CD4-positive, alpha-beta T cell treated with Interleukin-15 for 1 hour (primary cell): ENCODE measurements at regions not wholly inside any gene's neighbourhood (a gene's known extent, or its start where the extent isn't known, plus 50 kb on each side); places are given as distances from the start of the nearest gene placed in this dataset.
A peak's percentile ranks its signal among the peaks of the same experiment; 100 is the strongest.
"Not testable (repeated sequence)": the region's sequence is repeated elsewhere in the genome, so short reads cannot be mapped to it uniquely, and the experiment has no call there.

ENCODE experiments used
- DNase-seq: peaks from one replicate; pipeline ENCODE4 v3.0.0-alpha.2; 2020

GRCh38 chr9:7615344-7615743 is 184.2 kb downstream of the DMAC1 start:
- DNase-seq, result no peak

DNA sequence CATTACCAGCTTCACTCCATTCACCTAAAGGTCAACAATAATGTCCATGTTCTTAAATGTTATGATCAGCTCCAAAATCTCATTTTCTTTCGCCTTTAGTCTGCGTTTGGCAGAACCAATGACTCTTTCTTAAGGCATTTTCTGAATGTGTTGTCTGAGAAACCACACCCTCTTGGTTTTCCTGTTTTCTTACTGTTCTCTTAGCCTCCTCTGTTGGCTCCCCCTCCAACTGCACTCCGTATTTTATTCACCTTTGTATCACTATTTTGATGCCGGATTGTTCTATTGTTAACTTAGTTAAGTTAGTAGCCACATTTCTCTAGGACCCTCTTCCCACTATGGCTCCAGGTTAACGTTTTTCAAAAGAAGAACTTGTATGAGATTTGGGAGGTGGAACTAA is 185.6 kb downstream of the DMAC1 start:
- DNase-seq, result no peak

GRCh38 chr9:7608261-7608660 is 191.3 kb downstream of the DMAC1 start:
- DNase-seq, result no peak

GRCh38 chr9:7607421-7607820 is 192.2 kb downstream of the DMAC1 start:
- no peak for DNase-seq

DNA sequence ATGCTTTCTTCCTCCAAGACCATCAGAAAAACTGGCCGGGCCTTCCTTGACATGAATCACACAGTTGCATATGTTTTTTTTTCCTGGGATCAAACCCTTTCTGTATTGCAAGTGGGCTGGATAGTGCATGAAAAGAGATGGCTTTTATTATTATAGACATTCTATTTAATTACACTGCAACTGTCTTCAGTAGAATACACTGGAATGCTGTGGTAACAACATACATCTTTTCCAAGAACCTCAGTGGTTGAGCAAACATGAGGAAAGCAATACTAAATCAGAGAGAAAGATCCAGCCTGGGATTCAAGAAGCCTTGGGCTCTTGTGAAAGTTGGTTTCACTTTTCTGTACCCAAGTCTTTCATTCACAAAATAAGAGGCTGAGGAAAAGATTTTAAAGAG is 193.0 kb downstream of the DMAC1 start:
- DNase-seq, result no peak

GRCh38 chr9:7601739-7602138 is 197.8 kb downstream of the DMAC1 start:
- DNase-seq, result no peak

DNA sequence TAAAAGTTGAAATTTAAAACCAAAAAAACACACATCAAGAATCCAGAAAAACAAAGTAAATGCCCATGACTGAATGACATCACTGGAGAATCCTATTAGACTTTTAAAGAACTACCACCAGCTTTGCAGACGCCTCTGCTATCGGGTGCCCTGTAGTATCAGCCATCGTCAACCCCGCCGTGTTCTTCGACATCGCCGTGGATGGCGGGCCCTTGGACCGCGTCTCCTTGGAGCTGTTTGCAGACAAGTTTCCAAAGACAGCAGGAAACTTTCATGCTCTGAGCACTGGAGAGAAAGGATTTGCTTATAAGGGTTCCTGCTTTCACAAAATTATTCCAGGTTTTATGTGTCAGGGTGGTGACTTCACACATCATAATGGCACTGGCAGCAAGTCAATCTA is 201.9 kb downstream of the DMAC1 start:
- DNase-seq, result no peak

- no peak for DNase-seq
Measured at GRCh38 chr9:7592321-7593316, 207.0 kb downstream of the DMAC1 start.

- no peak for DNase-seq
Measured at GRCh38 chr9:7591501-7591900, 208.1 kb downstream of the DMAC1 start.

GRCh38 chr9:7580568-7580967 is 219.0 kb downstream of the DMAC1 start:
- DNase-seq, result no peak

- no peak for DNase-seq
Measured at GRCh38 chr9:7579351-7579750, 220.2 kb downstream of the DMAC1 start.

DNA sequence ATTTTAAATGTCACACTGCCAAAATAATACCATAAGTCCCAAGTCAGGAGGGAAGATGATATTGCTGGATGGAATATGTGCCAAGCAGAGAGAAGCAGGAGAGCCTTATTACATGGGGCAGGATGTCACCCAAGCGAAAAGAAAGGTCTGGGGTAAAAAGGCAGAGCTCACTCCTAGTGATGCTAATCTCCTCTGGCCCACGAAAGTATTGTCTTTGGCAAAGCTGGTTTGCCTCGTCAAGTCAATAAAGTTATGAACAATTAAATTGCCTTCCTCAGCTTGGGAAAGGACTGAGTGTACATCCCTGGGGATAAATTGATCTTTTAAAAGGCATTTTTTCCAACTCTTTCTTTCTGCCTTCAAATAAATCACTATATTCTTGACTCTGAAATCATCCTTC is 220.6 kb downstream of the DMAC1 start:
- no peak for DNase-seq

DNA sequence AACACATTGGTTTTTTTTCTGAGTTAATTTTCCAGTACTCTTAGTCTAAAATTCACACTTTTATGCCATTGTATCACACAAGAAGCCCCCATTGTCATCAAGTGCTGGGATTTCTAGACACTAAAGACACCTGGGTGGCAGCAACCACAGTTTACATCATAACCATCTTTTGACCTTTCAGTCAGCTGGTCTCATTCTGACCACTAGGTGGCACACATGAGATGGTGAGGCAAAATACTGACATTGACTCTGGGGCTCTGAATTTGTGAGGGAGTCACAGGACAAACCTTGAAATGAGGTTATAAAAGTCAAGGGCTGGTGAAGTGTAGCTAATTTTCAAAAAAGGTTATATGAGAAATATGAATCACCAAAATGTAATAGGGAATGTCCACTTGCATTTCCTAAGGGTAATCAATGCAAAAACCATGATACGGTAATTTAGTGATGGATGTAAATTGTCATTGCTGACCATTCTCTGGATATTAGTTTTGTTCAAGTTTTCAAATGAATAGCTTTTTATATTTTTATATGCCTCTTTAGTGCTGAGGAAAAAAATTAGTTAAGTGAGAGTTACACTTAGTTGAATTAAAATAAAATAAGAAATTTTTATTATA is 229.4 kb downstream of the DMAC1 start:
- peak; percentile 49 for DNase-seq

DNA sequence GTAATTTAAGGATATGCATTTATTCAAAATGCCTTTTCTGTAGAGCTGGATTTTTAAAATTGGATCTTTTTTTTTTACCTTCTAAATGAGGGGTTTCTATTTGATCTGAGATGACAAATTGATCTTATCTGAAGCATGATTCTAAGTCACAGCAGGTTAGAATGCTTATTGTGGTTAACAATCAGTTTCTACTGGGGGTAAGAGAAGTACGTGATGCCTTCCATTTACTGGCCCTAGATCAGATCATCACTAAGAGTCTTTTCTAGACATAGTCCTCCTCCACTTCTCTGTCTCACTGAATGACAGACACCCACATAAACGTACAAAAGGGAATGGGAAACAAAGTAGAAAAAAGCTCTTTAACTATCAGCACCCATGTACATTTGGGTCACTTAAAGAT is 231.9 kb downstream of the DMAC1 start:
- no peak for DNase-seq

DNA sequence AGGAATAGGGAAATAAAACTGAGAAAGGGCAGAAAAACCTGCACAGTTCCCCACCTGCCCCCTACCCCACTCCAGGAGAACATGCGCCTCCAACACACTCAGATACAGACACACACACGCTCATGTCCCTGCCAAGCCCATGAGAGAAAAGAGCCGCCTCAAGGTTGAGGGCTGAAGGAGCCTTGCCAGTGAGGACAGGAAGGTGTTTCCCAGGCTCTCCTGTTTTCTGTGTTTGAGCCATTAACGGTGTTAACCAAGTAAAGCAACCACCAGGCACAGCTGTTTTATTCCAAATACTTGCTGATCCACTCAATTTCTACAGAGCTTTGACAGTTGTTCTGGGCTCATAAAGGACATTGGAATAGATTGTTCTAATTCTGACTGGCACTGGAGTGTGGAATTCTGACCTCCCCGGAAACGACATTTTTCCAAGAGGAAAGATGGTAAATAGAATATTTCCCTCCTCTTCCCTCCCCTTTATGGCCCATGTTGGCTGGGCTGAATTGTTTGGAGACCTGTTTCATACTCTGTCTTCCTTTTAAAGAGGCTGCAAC is 238.0 kb downstream of the DMAC1 start:
- no peak for DNase-seq

DNA sequence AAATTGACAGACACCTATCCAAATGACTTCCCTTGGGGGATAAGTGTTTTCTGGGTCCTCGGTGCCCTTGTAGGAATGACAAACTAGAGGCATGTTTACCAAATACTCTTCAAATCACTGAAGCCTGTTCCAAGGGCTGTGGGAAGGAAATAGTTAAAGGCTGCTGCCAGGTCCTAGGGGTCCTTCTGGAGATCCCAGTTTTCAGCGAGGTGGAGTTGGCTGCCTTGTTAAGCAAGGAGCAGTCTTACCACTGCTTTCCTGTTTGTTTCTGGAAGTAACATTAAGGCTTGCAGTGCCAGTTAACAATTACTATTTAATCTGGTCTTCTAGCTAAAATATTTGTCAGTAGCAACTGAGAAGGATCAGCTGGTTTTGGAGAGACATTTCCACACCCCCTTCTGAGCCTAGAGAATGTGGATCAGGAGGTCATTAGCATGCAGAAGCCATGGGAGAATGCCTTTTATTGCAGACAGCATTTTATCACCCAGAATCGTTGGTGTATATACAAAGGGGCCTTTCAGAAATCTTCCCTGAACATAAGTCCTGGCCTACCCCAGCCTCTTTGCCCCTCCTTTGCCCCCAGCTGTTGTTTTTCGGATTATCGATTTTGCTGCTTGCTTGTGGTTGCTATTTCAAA is 238.8 kb downstream of the DMAC1 start:
- DNase-seq, result no peak

- DNase-seq, result no peak
Measured at GRCh38 chr9:7554699-7555098, 244.9 kb downstream of the DMAC1 start.

DNA sequence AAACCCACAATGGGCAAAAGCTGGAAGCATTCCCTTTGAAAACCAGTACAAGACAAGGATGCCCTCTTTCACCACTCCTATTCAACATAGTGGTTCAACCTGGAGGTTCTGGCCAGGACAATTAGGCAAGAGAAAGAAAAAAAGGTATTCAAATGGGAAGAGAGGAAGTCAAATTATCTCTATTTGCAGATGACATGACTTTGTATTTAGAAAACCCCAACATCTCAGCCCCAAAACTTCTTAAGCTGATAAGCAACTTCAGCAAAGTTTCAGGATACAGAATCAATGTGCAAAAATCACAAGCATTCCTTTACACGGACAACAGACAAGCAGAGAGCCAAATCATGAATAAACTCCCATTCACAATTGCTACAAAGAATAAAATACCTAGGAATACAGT is 246.9 kb downstream of the DMAC1 start:
- DNase-seq, result not testable (repeated sequence)

GRCh38 chr9:7549249-7549648 is 250.3 kb downstream of the DMAC1 start:
- no peak for DNase-seq

DNA sequence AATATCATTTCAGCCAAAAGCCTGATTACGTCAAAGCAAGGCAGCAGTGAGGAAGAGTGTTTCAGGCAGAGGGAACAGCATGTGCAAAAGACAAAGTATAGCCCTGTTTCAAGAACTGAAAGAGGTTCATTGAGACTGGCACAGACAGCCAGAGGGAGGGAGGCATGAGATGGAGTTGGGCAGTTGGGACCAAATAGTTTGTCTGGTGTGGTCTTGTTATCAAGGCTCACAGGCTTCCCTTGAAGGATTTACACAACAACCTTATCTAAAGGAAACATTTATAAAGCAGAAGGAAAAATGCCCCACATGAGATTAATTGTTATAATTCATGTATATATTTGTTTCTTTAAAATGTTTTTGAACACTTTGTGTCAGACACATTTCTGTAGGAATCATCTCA is 253.3 kb downstream of the DMAC1 start:
- no peak for DNase-seq

- no peak for DNase-seq
Measured at GRCh38 chr9:7545371-7546165, 254.0 kb downstream of the DMAC1 start.

DNA sequence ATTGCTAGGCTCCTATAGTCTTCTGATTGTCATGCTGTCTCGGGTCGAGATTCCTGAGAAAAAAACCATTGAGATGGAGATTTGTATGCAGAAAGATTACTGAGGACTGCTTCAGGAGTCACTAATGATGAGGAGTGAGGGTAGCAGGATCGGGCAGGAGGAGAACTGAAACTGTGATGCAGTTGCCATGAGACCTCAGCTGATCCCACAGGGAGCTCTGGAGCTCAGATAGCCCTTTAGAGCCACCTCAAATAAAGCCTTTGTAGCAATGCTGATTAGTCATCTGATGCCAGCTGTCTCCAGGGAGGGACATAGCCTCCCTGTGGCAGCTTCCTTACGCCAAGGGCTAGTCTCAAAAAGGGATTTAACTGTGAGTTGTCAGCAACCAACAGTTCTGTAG is 256.9 kb downstream of the DMAC1 start:
- no peak for DNase-seq

GRCh38 chr9:7542126-7542525 is 257.5 kb downstream of the DMAC1 start:
- DNase-seq, result no peak
